CD4-positive, alpha-beta T cell (primary cell): ENCODE measurements at regions not wholly inside any gene's neighbourhood (a gene's known extent, or its start where the extent isn't known, plus 50 kb on each side); places are given as distances from the start of the nearest gene placed in this dataset.

Experiments
- ATAC-seq: fragments of 200-7000 bp; cut with Tn5 transposase; one replicate; pipeline ENCODE4 v1.10.0; 2022; ENCODE audit warnings: mild to moderate bottlenecking; ENCODE audit not compliant: poor library complexity
- CTCF ChIA-PET: fragments of 350-600 bp; sonication (Branson Sonifier 250); formaldehyde crosslinking; loops from one replicate; lab custom pipeline; 2021; ENCODE audit warnings: antibody characterized with exemption, inconsistent platforms; lab: Charles Lee
- POLR2A ChIA-PET: fragments of 350-600 bp; sonication (Branson Sonifier 250); formaldehyde crosslinking; loops from one replicate; lab custom pipeline; 2021; ENCODE audit warnings: antibody characterized with exemption, inconsistent platforms; lab: Charles Lee
- DNase-seq, 14 experiments: peaks; one replicate each; pipeline ENCODE4 v3.0.0-alpha.2; 2013 to 2020; ENCODE audit warnings: mixed read lengths in 2 of 14
- H3K27ac ChIP-seq, 2 donors: one replicate each; pipeline versions ENCODE4 v1.5.1 to v1.7.0; 2013; ENCODE audit warnings: low read length in 2 of 2, low read depth in 1 of 2, mild to moderate bottlenecking in 1 of 2
- H3K27me3 ChIP-seq, 2 experiments: 1 replicate in 1 of 2; 2 replicates in 1 of 2; pipeline versions ENCODE4 v1.6.1 to v1.7.0; 2013; ENCODE audit warnings: low read length in 2 of 2, control low read depth in 1 of 2, mild to moderate bottlenecking in 1 of 2, moderate library complexity in 1 of 2; ENCODE audit not compliant: insufficient read depth in 2 of 2, control insufficient read depth in 1 of 2
- H3K36me3 ChIP-seq: one replicate; pipeline ENCODE4 v1.6.1; 2013; ENCODE audit warnings: low read length, control low read depth; ENCODE audit not compliant: insufficient read depth
- H3K4me1 ChIP-seq: one replicate; pipeline ENCODE4 v1.6.1; 2013; ENCODE audit warnings: low read length, control low read depth; ENCODE audit not compliant: insufficient read depth
- H3K4me3 ChIP-seq: one replicate; pipeline ENCODE4 v1.5.1; 2013; ENCODE audit warnings: mild to moderate bottlenecking, low read length, moderate library complexity
- H3K9me3 ChIP-seq, 2 experiments: 1 replicate in 1 of 2; 2 replicates in 1 of 2; pipeline versions ENCODE4 v1.6.1 to v1.7.0; 2013; ENCODE audit warnings: low read length in 2 of 2, mild to moderate bottlenecking in 2 of 2, control low read depth in 1 of 2, moderate library complexity in 1 of 2; ENCODE audit not compliant: control insufficient read depth in 1 of 2, insufficient read depth in 1 of 2
- H3K27ac Mint-ChIP-seq: one replicate; pipeline ENCODE4 v1.8.0; 2020; ENCODE audit warnings: mixed read lengths
- H3K27me3 Mint-ChIP-seq: one replicate; pipeline ENCODE4 v1.8.0; 2021; ENCODE audit warnings: mixed read lengths
- H3K36me3 Mint-ChIP-seq: one replicate; pipeline ENCODE4 v1.8.0; 2021; ENCODE audit warnings: low read depth, mixed read lengths
- H3K4me1 Mint-ChIP-seq: one replicate; pipeline ENCODE4 v1.8.0; 2021; ENCODE audit warnings: low read depth, mixed read lengths
- H3K4me3 Mint-ChIP-seq: one replicate; pipeline ENCODE4 v1.8.0; 2020; ENCODE audit warnings: mild to moderate bottlenecking, mixed read lengths
- H3K9me3 Mint-ChIP-seq: one replicate; pipeline ENCODE4 v1.8.0; 2020; ENCODE audit warnings: mixed read lengths
- CTCF ChIP-seq: fragments of 200-600 bp; IDR thresholded peaks from one replicate; pipeline ENCODE4 v1.8.0; 2022; ENCODE audit warnings: antibody characterized with exemption, mild to moderate bottlenecking
- intact Hi-C, 2 experiments: fragments of 100-400 bp; cut with DNase I in 1 of 2; cut with micrococcal nuclease in 1 of 2; formaldehyde crosslinking; loops; one replicate each; pipeline versions ENCODE4 v1.15.1 to v1.9.0; 2023 to 2025; cut with DNase I, micrococcal nuclease

- peaks cover 0 to 9% of the 10 kb centered on the region in 2 experiments for H3K9me3 ChIP-seq
- H3K4me1 ChIP-seq = no peaks in the 10 kb centered on the region
- no peak for TF ChIP-seq CTCF
- no peak overlapping the region for H3K4me3 Mint-ChIP-seq
- CTCF ChIA-PET = no interaction called here
- H3K9me3 Mint-ChIP-seq = peaks cover 2% of the 10 kb centered on the region
- no peak for ATAC-seq
- H3K4me3 ChIP-seq = no peak overlapping the region
- H3K27me3 Mint-ChIP-seq = no peaks in the 10 kb centered on the region
- POLR2A ChIA-PET = no interaction called here
- no peak overlapping the region for H3K27ac ChIP-seq
- H3K4me1 Mint-ChIP-seq = no peaks in the 10 kb centered on the region
- H3K27ac Mint-ChIP-seq = no peak overlapping the region
- H3K27me3 ChIP-seq = no peaks in the 10 kb centered on the region
- DNase-seq = no peak
- intact Hi-C loops = no loop called here
- H3K36me3 ChIP-seq = no peaks in the 10 kb centered on the region
- no peaks in the 10 kb centered on the region for H3K36me3 Mint-ChIP-seq
These were observed 155.5 kb downstream of the SLC15A5 start for GRCh38 chr12:16121953-16122352.

GRCh38 chr12:16119618-16120415 lies 157.7 kb downstream of the SLC15A5 start:
- Histone ChIP-seq H3K27me3 (no peaks in the 10 kb centered on the region), H3K4me1 (no peaks in the 10 kb centered on the region), H3K27ac (no peak overlapping the region), H3K4me3 (no peak overlapping the region), H3K9me3 (peaks cover 0 to 4% of the 10 kb centered on the region in 2 experiments), H3K36me3 (no peaks in the 10 kb centered on the region)
- intact Hi-C loops = no loop called here
- ChIA-PET POLR2A (no interaction called here), CTCF (no interaction called here)
- TF ChIP-seq CTCF = no peak
- Mint-ChIP-seq H3K4me3 (no peak overlapping the region), H3K27me3 (no peaks in the 10 kb centered on the region), H3K27ac (no peak overlapping the region), H3K9me3 (no peaks in the 10 kb centered on the region), H3K36me3 (no peaks in the 10 kb centered on the region), H3K4me1 (no peaks in the 10 kb centered on the region)
- no peak for ATAC-seq
- DNase-seq = no peak

DNA sequence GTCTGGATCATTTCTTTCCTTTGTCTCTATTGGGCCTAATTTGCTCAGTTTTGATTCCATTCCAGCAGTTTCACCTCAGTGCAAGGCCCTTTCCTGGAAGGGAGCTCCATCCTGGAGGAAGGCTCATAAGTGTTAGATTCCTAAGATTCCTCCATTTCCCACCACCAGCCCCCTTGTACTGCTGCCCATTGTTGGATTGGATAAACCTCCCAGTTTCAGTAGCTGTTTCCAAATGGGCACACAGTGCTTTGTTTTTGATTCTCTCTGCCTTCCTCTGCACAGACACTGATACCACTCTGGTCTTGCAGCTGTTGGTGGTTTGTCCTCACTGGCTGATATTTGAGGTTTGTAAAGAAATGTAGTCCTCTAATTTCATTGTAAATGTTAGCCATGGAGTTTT lies 158.9 kb downstream of the SLC15A5 start:
- H3K9me3 ChIP-seq = peaks cover 0 to 4% of the 10 kb centered on the region in 2 experiments
- no peaks in the 10 kb centered on the region for H3K27me3 ChIP-seq
- no peak for TF ChIP-seq CTCF
- H3K4me3 Mint-ChIP-seq = no peak overlapping the region
- no peaks in the 10 kb centered on the region for H3K36me3 ChIP-seq
- no peaks in the 10 kb centered on the region for H3K36me3 Mint-ChIP-seq
- H3K27ac Mint-ChIP-seq = no peak overlapping the region
- H3K9me3 Mint-ChIP-seq = no peaks in the 10 kb centered on the region
- H3K4me1 ChIP-seq = no peaks in the 10 kb centered on the region
- no peaks in the 10 kb centered on the region for H3K27me3 Mint-ChIP-seq
- no peak overlapping the region for H3K27ac ChIP-seq
- no peaks in the 10 kb centered on the region for H3K4me1 Mint-ChIP-seq
- CTCF ChIA-PET = no interaction called here
- DNase-seq = no peak
- ATAC-seq = no peak
- intact Hi-C loops = no loop called here
- no peak overlapping the region for H3K4me3 ChIP-seq
- POLR2A ChIA-PET = no interaction called here
